Heart left ventricle (tissue), 13 donors: ENCODE measurements at regions not wholly inside any gene's neighbourhood (a gene's known extent, or its start where the extent isn't known, plus 50 kb on each side); places are given as distances from the start of the nearest gene placed in this dataset.

Source experiments
- CTCF ChIP-seq, 12 donors: fragments of 200-600 bp; sonication (generic) in 4 of 12; IDR thresholded peaks; one replicate each; pipeline versions ENCODE4 v1.5.0 to v1.8.0; 2018 to 2022; ENCODE audit warnings: antibody characterized with exemption in 12 of 12, mild to moderate bottlenecking in 5 of 12
- POLR2A ChIP-seq, 2 donors: fragments of 450-650 bp; IDR thresholded peaks; one replicate each; pipeline ENCODE4 v1.6.1; 2017; ENCODE audit warnings: antibody characterized with exemption in 2 of 2, mild to moderate bottlenecking in 2 of 2, moderate library complexity in 2 of 2
- donor health status: ischemic (EF 13 %, LVEDD 7.1; RV severe dilation, severe dysfunction).
- donor health status: DM: no; HTN: yes; CAD: no.
- donor health status: DM: no; HTN: no; CAD: no.
- donor health status: ischemic (EF 25% LVEDD 6.9; RV normal size, moderate dysfunction).
- donor health status: ischemic (EF 25% LVEDD 5.7; RV mildly dilated, moderate dysfunction).
- donor health status: ischemic (EF 35%, LVEDD 5.7; RV mildly dilated, moderate dysfunction).
- donor health status: nonischemic (EF 11% LVEDD 7.7; RV severe dilation, severe dysfunction).
- donor health status: DM: yes; HTN: yes; CAD: no.
- donor health status: PGD.
- donor health status: ischemic (EF 29% LVEDD 5.4; RV normal size, mild dysfunction).
- donor health status: nonischemic (EF 23%, LVEDD 6.1; RV moderate dilation, normal function).

DNA sequence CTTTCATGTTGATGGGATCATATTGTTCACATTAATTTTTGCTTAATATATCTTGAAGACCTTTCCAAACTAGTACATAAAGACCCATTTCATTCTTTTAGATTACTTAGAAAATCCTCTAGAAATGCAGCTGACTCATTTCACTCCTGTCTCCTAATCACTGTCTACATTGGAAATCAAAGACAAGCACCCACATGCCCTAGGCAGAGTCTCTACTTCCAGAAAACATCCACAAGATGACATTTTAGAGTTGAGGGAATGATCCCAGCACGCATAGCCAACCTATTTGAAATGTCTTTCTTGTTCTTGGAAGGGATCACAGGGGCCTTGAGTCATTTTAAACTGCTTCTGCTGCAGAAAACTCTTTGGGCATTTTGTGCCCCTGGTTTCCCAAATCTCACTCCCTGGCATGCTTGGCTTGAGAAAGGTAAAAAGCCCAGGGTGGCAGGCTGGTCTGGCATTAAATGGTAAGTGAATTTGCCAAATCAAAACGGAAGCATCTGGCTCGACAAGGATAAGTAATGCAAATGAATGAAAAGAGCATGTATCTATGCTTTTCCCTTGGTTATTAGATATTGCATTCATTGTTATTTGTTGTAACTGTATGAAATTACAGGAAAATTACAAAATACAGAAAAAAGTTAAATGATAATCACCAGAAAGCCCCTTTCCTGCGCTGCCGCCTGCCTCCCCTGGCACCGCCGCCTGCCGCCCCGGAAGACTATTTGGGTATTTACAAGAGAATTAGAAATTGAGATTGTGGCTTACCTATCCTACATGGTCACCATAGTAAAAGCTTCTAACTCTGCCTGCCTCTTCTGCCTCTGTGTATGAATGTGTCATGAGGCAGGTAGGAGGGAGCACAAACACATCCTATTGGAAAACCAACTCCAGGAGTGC, 225.3 kb downstream of the PTEN start:
- no peak for TF ChIP-seq POLR2A (IDR thresholded peaks at IDR 0.05)
- TF ChIP-seq CTCF (IDR thresholded peaks at IDR 0.05), result no peak
